Body of pancreas (tissue), 4 donors: ENCODE measurements at regions not wholly inside any gene's neighbourhood (a gene's known extent, or its start where the extent isn't known, plus 50 kb on each side); places are given as distances from the start of the nearest gene placed in this dataset.

ENCODE experiments used
- CTCF ChIP-seq, 7 experiments: fragments of 450-650 bp in 4 of 7; fragments of 200-600 bp in 3 of 7; sonication (generic) in 3 of 7; IDR thresholded peaks; one replicate each; pipeline ENCODE4 v1.5.1; 2016 to 2019; ENCODE audit warnings: antibody characterized with exemption in 7 of 7
- POLR2A ChIP-seq, 3 donors: fragments of 450-650 bp; IDR thresholded peaks; one replicate each; pipeline ENCODE4 v1.6.1; 2016; ENCODE audit warnings: antibody characterized with exemption in 3 of 3, mild to moderate bottlenecking in 2 of 3

GRCh38 chr3:13195374-13195773, 122.1 kb upstream of the IQSEC1 start:
- no peak for TF ChIP-seq POLR2A (IDR thresholded peaks at IDR 0.05)
- no peak for TF ChIP-seq CTCF (IDR thresholded peaks at IDR 0.05)
